Activated B cell treated with CpG ODN at 0.5 μM for 24 hours (primary cell): ENCODE measurements at regions not wholly inside any gene's neighbourhood (a gene's known extent, or its start where the extent isn't known, plus 50 kb on each side); places are given as distances from the start of the nearest gene placed in this dataset.

Source experiments
- ATAC-seq: fragments of 200-7000 bp; cut with Tn5 transposase; one replicate; pipeline ENCODE4 v1.10.0; 2021; ENCODE audit warnings: low read depth, mild to moderate bottlenecking, moderate library complexity
- CTCF ChIA-PET: fragments of 350-600 bp; sonication (Branson Sonifier 250); formaldehyde crosslinking; loops from one replicate; lab custom pipeline; 2021; ENCODE audit warnings: antibody characterized with exemption; lab: Charles Lee
- POLR2A ChIA-PET: fragments of 350-600 bp; sonication (Branson Sonifier 250); formaldehyde crosslinking; loops from one replicate; lab custom pipeline; 2021; ENCODE audit warnings: antibody characterized with exemption; lab: Charles Lee
- DNase-seq: peaks from one replicate; pipeline ENCODE4 v3.0.0; 2022
- H3K27ac Mint-ChIP-seq: one replicate; pipeline ENCODE4 v1.8.0; 2020; ENCODE audit warnings: mixed read lengths
- H3K27me3 Mint-ChIP-seq: one replicate; pipeline ENCODE4 v1.8.0; 2021; ENCODE audit warnings: mixed read lengths
- H3K36me3 Mint-ChIP-seq: one replicate; pipeline ENCODE4 v1.8.0; 2021; ENCODE audit warnings: low read depth, mixed read lengths
- H3K4me1 Mint-ChIP-seq: one replicate; pipeline ENCODE4 v1.8.0; 2021; ENCODE audit warnings: mixed read lengths
- H3K4me3 Mint-ChIP-seq: one replicate; pipeline ENCODE4 v1.8.0; 2020; ENCODE audit warnings: mild to moderate bottlenecking, mixed read lengths
- H3K9me3 Mint-ChIP-seq: one replicate; pipeline ENCODE4 v1.8.0; 2020; ENCODE audit warnings: mixed read lengths
- CTCF ChIP-seq: fragments of 200-600 bp; IDR thresholded peaks from one replicate; pipeline ENCODE4 v1.8.0; 2022; ENCODE audit warnings: antibody characterized with exemption, mild to moderate bottlenecking
- intact Hi-C: fragments of 100-400 bp; cut with micrococcal nuclease; formaldehyde crosslinking; loops from one replicate; pipeline ENCODE4 v1.15.1; 2024

- TF ChIP-seq CTCF, result no peak
- intact Hi-C loops, result no loop called here
- Mint-ChIP-seq H3K36me3 (no peaks in the 10 kb centered on the region), H3K9me3 (no peaks in the 10 kb centered on the region), H3K27ac (no peak overlapping the region), H3K27me3 (no peaks in the 10 kb centered on the region), H3K4me3 (no peak overlapping the region), H3K4me1 (no peaks in the 10 kb centered on the region)
- DNase-seq (no peak), ATAC-seq (no peak)
- POLR2A ChIA-PET, result no interaction called here
- CTCF ChIA-PET, result no interaction called here
These were observed 301.8 kb upstream of the TRPC7 start for GRCh38 chr5:136666970-136667620.

- ChIA-PET CTCF (no interaction called here), POLR2A (no interaction called here)
- Mint-ChIP-seq H3K27me3 (no peaks in the 10 kb centered on the region), H3K9me3 (no peaks in the 10 kb centered on the region), H3K4me1 (no peaks in the 10 kb centered on the region), H3K27ac (no peak overlapping the region), H3K4me3 (no peak overlapping the region), H3K36me3 (no peaks in the 10 kb centered on the region)
- intact Hi-C loops, result no loop called here
- TF ChIP-seq CTCF, result no peak
- DNase-seq (no peak), ATAC-seq (no peak)
These were observed 300.0 kb upstream of the TRPC7 start for GRCh38 chr5:136665331-136665730.

GRCh38 chr5:136661026-136661425 lies 295.7 kb upstream of the TRPC7 start:
- intact Hi-C loops, result no loop called here
- POLR2A ChIA-PET, result no interaction called here
- ATAC-seq, result no peak
- DNase-seq, result no peak
- Mint-ChIP-seq H3K27me3 (no peaks in the 10 kb centered on the region), H3K27ac (no peak overlapping the region), H3K9me3 (no peaks in the 10 kb centered on the region), H3K4me3 (no peak overlapping the region), H3K36me3 (no peaks in the 10 kb centered on the region), H3K4me1 (no peaks in the 10 kb centered on the region)
- CTCF ChIA-PET, result no interaction called here
- no peak for TF ChIP-seq CTCF

- ATAC-seq (no peak), DNase-seq (no peak)
- intact Hi-C loops, result no loop called here
- TF ChIP-seq CTCF, result no peak
- ChIA-PET POLR2A (no interaction called here), CTCF (no interaction called here)
- Mint-ChIP-seq H3K27me3 (no peaks in the 10 kb centered on the region), H3K4me1 (no peaks in the 10 kb centered on the region), H3K36me3 (no peaks in the 10 kb centered on the region), H3K9me3 (no peaks in the 10 kb centered on the region), H3K27ac (no peak overlapping the region), H3K4me3 (no peak overlapping the region)
These were observed 291.5 kb upstream of the TRPC7 start for GRCh38 chr5:136656811-136657210.

- CTCF ChIA-PET, result no interaction called here
These were observed 290.1 kb upstream of the TRPC7 start for GRCh38 chr5:136655468-136655867.

More at GRCh38 chr5:136655468-136655867, 290.1 kb upstream of the TRPC7 start:
- DNase-seq (no peak), ATAC-seq (no peak)
- POLR2A ChIA-PET, result no interaction called here
- intact Hi-C loops, result no loop called here
- TF ChIP-seq CTCF, result no peak
- H3K36me3 Mint-ChIP-seq, result no peaks in the 10 kb centered on the region
- H3K4me1 Mint-ChIP-seq, result no peaks in the 10 kb centered on the region
- H3K4me3 Mint-ChIP-seq, result no peak overlapping the region
- no peaks in the 10 kb centered on the region for H3K9me3 Mint-ChIP-seq
- no peak overlapping the region for H3K27ac Mint-ChIP-seq
- H3K27me3 Mint-ChIP-seq, result no peaks in the 10 kb centered on the region
